ENCODE measurements at regions not wholly inside any gene's neighbourhood (a gene's known extent, or its start where the extent isn't known, plus 50 kb on each side); places are given as distances from the start of the nearest gene placed in this dataset.
"Not testable (repeated sequence)": the region's sequence is repeated elsewhere in the genome, so short reads cannot be mapped to it uniquely, and the experiment has no call there.

GRCh38 chr7:138359870-138360559 lies 100.0 kb upstream of the TRIM24 start:
- CTCF ChIA-PET: no interaction called here
- no peak for ATAC-seq (ENCODE audit: poor library complexity)
- Histone ChIP-seq H3K36me3 (ENCODE audit: insufficient read depth, low read length) (no peaks in the 10 kb centered on the region), H3K27ac (ENCODE audit: low read depth in 1 of 2, low read length in 2 of 2) (no peak overlapping the region), H3K9me3 (ENCODE audit: control insufficient read depth in 1 of 2, insufficient read depth in 1 of 2, low read length in 2 of 2) (peaks cover 0 to 6% of the 10 kb centered on the region in 2 experiments), H3K4me1 (ENCODE audit: insufficient read depth, low read length) (no peaks in the 10 kb centered on the region), H3K27me3 (ENCODE audit: control insufficient read depth in 1 of 2, insufficient read depth in 2 of 2, low read length in 2 of 2) (no peaks in the 10 kb centered on the region), H3K4me3 (ENCODE audit: low read length) (no peak overlapping the region)
- peaks cover 2% of the 10 kb centered on the region for H3K9me3 Mint-ChIP-seq
- TF ChIP-seq CTCF (IDR thresholded peaks at IDR 0.05): no peak
- DNase-seq: no peak
- intact Hi-C loops (cut with DNase I, micrococcal nuclease): no loop called here
- POLR2A ChIA-PET: no interaction called here
- H3K27ac Mint-ChIP-seq: no peak overlapping the region
- H3K36me3 Mint-ChIP-seq (ENCODE audit: low read depth): no peaks in the 10 kb centered on the region
- H3K4me1 Mint-ChIP-seq (ENCODE audit: low read depth): no peaks in the 10 kb centered on the region
- no peaks in the 10 kb centered on the region for H3K27me3 Mint-ChIP-seq
- H3K4me3 Mint-ChIP-seq: no peak overlapping the region

DNA sequence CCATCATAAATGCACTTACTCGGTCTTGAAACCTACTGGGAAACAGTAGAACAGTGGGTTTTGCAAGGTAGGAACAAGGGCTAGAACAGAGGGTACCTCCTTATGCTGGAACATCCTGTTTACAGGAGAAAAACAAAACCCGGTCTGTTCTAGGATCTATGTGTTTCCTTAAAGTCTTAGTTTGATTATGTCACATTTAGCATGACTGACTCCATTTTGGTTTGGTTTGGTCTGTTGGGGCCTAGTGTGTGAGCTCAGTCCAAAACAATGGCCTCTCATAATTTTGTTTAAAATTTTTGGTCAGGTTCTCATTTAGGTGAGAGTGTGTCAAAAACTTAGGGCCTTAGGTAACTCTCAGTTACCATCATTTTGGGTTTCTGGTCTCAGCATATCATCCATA lies 96.3 kb upstream of the TRIM24 start:
- ChIA-PET CTCF (no interaction called here), POLR2A (no interaction called here)
- H3K4me3 Mint-ChIP-seq: no peak overlapping the region
- DNase-seq (no peak), ATAC-seq (ENCODE audit: poor library complexity) (no peak)
- Histone ChIP-seq H3K4me3 (ENCODE audit: low read length) (no peak overlapping the region), H3K27me3 (ENCODE audit: control insufficient read depth in 1 of 2, insufficient read depth in 2 of 2, low read length in 2 of 2) (no peaks in the 10 kb centered on the region), H3K9me3 (ENCODE audit: control insufficient read depth in 1 of 2, insufficient read depth in 1 of 2, low read length in 2 of 2) (peaks cover 0 to 9% of the 10 kb centered on the region in 2 experiments), H3K36me3 (ENCODE audit: insufficient read depth, low read length) (no peaks in the 10 kb centered on the region), H3K27ac (ENCODE audit: low read depth in 1 of 2, low read length in 2 of 2) (no peak overlapping the region), H3K4me1 (ENCODE audit: insufficient read depth, low read length) (no peaks in the 10 kb centered on the region)
- intact Hi-C loops (cut with DNase I, micrococcal nuclease): no loop called here
- H3K36me3 Mint-ChIP-seq (ENCODE audit: low read depth): no peaks in the 10 kb centered on the region
- H3K9me3 Mint-ChIP-seq: peaks cover 5% of the 10 kb centered on the region
- no peak overlapping the region for H3K27ac Mint-ChIP-seq
- no peak for TF ChIP-seq CTCF (IDR thresholded peaks at IDR 0.05)
- H3K27me3 Mint-ChIP-seq: no peaks in the 10 kb centered on the region
- H3K4me1 Mint-ChIP-seq (ENCODE audit: low read depth): no peaks in the 10 kb centered on the region

GRCh38 chr7:138366137-138366536 lies 93.9 kb upstream of the TRIM24 start:
- H3K36me3 Mint-ChIP-seq (ENCODE audit: low read depth); intact Hi-C loops (cut with DNase I, micrococcal nuclease); H3K4me1 Mint-ChIP-seq (ENCODE audit: low read depth); H3K9me3 Mint-ChIP-seq; H3K36me3 ChIP-seq (ENCODE audit: insufficient read depth, low read length); DNase-seq; H3K4me1 ChIP-seq (ENCODE audit: insufficient read depth, low read length); H3K4me3 ChIP-seq (ENCODE audit: low read length); H3K27me3 Mint-ChIP-seq; H3K4me3 Mint-ChIP-seq; ATAC-seq (ENCODE audit: poor library complexity); H3K27me3 ChIP-seq (ENCODE audit: control insufficient read depth in 1 of 2, insufficient read depth in 2 of 2, low read length in 2 of 2); H3K27ac Mint-ChIP-seq; CTCF ChIA-PET; H3K27ac ChIP-seq (ENCODE audit: low read depth in 1 of 2, low read length in 2 of 2); POLR2A ChIA-PET: not testable (repeated sequence)
- H3K9me3 ChIP-seq (ENCODE audit: control insufficient read depth in 1 of 2, insufficient read depth in 1 of 2, low read length in 2 of 2): peaks cover 20 to 26% of the 10 kb centered on the region in 2 experiments

GRCh38 chr7:138366676-138367075 lies 93.4 kb upstream of the TRIM24 start:
- CTCF ChIA-PET; H3K27me3 ChIP-seq (ENCODE audit: control insufficient read depth in 1 of 2, insufficient read depth in 2 of 2, low read length in 2 of 2); H3K4me1 Mint-ChIP-seq (ENCODE audit: low read depth); H3K27ac ChIP-seq (ENCODE audit: low read depth in 1 of 2, low read length in 2 of 2); H3K27me3 Mint-ChIP-seq; H3K27ac Mint-ChIP-seq; POLR2A ChIA-PET; H3K36me3 Mint-ChIP-seq (ENCODE audit: low read depth); H3K4me3 Mint-ChIP-seq; intact Hi-C loops (cut with DNase I, micrococcal nuclease); H3K36me3 ChIP-seq (ENCODE audit: insufficient read depth, low read length); H3K4me3 ChIP-seq (ENCODE audit: low read length); ATAC-seq (ENCODE audit: poor library complexity); DNase-seq; H3K4me1 ChIP-seq (ENCODE audit: insufficient read depth, low read length): not testable (repeated sequence)
- peaks cover 11% of the 10 kb centered on the region for H3K9me3 Mint-ChIP-seq
- H3K9me3 ChIP-seq (ENCODE audit: control insufficient read depth in 1 of 2, insufficient read depth in 1 of 2, low read length in 2 of 2): peaks cover 23 to 31% of the 10 kb centered on the region in 2 experiments

Measured in CD4-positive, alpha-beta T cell (primary cell).